ENCODE measurements at regions not wholly inside any gene's neighbourhood (a gene's known extent, or its start where the extent isn't known, plus 50 kb on each side); places are given as distances from the start of the nearest gene placed in this dataset.

DNA sequence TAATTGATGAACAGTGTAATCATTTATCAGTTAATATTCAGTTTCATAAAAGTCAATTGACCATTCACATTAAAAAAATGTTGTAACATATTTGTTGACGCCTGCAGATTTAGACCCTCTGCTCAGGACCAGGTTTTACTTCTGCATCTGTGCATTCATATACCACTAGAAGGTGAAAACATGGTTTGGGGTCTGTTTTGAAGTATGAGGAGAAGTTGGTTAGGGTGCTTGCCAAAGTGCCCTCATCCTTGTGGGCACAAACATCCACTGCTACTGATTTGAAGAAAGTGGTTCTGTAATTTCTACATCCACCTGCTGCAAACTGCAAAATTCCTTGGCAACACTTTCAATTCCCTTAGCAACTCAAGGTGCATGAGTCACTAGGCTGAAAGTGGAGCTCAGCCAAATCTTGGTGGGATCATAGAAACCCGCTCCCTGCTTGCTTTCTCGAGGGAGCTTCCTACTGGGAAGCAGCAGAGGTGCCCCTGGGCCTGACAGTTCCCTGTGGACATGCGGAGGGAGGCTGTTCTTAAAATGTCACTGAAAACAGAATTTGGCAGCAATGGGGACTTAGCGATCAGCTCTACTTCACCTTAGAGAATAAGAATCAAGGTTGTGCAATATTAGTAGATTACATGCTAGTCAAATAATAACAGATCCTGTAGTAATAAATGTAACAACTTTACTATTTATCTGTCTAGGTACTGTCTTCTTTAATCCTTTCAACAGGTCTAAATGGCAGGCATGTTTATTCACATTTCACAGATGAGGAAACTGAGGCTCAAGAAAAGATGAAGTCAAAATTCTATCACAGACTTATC lies 301.0 kb upstream of the TBL1XR1 start:
- TF ChIP-seq, protein P1, sequence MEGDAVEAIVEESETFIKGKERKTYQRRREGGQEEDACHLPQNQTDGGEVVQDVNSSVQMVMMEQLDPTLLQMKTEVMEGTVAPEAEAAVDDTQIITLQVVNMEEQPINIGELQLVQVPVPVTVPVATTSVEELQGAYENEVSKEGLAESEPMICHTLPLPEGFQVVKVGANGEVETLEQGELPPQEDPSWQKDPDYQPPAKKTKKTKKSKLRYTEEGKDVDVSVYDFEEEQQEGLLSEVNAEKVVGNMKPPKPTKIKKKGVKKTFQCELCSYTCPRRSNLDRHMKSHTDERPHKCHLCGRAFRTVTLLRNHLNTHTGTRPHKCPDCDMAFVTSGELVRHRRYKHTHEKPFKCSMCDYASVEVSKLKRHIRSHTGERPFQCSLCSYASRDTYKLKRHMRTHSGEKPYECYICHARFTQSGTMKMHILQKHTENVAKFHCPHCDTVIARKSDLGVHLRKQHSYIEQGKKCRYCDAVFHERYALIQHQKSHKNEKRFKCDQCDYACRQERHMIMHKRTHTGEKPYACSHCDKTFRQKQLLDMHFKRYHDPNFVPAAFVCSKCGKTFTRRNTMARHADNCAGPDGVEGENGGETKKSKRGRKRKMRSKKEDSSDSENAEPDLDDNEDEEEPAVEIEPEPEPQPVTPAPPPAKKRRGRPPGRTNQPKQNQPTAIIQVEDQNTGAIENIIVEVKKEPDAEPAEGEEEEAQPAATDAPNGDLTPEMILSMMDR (IDR thresholded peaks at IDR 0.05), result no peak

DNA sequence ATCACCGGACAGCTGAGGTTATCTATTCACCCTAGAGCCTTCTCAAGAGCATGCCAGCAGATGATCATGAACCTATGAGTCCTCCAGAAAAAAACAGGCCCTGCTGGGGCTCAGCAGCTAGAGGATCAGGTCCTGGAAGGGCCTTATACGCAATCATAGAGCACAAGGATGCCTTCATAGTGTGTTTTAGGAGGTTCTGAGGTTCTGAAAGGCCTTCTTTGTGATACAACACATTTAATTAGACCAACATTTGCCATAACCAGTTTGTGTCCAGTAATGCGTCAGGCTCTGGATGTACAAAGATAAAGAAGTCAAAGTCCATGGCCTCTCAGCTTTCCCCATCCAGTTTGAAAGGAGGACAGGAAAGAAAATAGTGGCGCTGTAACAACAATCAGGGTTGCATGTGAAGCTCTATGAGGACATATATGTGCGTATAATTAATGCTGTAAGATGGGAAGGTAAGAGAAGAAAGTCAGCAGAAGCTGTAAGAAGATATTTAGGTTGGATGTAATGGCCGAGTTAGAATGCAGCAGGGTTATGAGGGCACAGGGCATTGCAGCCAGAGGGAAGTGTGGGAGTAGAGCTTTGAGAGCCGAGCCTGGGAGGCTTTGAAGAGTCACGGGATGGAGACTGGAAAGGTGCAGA lies 302.6 kb upstream of the TBL1XR1 start:
- TF ChIP-seq, protein P1 (IDR thresholded peaks at IDR 0.05), result no peak

DNA sequence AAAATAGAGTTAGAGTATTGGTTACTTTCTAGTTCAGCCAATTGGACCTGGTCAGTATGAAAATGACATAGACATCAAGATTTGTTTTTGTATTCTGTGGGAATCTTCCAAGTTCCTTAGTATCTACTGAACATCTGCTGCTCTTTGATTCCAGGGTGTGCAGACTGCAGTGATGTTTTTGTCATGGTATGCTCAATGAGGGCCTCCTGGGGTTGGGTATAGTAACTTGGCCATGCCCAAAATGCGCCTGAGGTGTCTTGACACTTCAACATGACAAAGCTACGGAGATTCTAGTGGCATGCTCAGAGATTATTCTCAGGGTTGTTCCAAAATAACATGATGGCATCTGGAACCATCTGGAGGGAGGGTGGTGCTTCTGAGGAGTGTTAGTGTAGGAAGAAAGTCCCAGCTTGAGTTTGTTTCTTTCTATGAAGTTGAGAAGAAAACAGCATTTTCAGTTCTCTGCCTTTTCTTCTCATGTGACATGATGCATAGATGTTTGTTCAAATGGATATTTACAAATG lies 313.5 kb upstream of the TBL1XR1 start:
- TF ChIP-seq, protein P1 (IDR thresholded peaks at IDR 0.05), result no peak

DNA sequence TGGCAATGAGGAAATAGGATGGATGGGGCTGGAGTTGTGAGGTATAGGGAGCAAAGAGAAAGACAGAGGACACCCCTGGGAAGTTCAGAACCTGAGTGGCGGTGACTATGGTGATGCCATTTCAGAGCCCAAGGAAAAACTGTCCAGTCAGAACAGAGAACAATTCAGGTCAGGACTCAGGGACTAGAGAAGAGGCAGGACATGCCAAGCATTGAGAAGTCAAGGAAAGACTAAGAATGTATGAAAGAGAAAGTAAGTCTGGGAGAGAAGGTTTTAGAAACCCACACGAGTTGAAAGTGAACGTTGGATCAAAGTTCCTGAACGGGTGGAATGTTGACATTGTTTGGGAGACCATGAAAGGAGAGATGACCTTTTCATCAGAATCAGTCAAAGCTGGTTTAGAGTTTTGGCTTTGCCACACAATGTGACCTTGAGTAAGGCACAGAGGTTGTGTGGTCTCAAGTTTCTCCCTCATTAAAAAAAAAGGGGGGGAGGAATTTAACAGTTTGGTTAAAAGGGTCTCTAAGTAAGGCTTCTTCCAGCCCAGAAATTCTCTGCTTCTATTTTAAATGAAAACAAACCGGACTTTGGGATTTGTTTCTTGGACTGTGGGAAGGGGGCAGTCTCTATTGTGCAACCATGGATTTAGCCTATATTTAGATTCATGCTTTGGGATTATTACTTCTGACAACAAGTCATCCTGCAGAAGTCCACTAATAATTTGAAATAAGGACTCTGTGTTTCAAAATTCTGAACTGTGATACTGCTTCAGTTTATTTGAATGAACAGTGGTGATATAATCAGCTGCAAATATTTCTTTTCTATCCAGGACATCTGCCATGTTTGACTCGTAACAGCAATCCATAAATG lies 315.9 kb upstream of the TBL1XR1 start:
- TF ChIP-seq, protein P1 (IDR thresholded peaks at IDR 0.05), result no peak

DNA sequence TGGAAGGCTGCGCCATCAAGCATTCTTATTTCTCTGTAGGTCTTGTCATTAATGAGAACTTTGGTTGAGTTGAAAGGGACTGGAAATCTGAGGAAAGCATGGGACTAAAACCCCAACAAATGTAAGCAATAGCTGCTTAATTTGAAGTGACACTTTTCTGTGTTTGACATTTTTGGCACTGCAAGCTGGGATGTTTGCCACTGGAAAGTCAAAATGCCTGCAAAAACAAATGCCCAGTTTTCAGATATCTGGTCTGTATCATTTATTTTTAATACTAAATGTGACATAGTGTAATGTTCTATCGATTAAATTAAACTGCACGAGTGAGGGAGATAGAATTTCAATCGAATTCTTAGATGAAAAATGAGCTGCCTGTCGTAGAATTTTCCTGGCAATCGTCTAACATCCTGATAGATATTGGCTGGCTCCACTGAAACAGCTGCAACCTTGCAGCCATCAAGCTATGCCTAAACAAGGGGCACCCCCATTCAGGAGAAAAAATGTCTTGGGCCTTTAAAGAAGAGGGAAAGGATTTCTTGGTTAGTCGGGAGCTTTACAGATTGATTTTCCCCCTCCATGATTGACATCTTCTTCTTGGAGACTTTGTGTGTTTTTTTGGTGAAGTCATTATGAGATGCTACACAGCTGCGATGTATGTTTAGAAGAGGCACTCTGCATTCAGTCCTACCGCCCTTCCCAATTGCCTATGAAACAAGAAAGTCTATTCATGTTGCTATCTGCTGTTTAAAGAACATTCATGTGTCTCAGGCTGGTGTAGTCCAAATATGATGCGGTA lies 316.7 kb upstream of the TBL1XR1 start:
- TF ChIP-seq, protein P1 (IDR thresholded peaks at IDR 0.05), result no peak

- TF ChIP-seq, protein P1 (IDR thresholded peaks at IDR 0.05), result no peak
Measured at GRCh38 chr3:177514611-177515499, 317.6 kb upstream of the TBL1XR1 start.

All from LNCAP (cell line).